GF-D8 (cell line): ENCODE measurements at regions not wholly inside any gene's neighbourhood (a gene's known extent, or its start where the extent isn't known, plus 50 kb on each side); places are given as distances from the start of the nearest gene placed in this dataset.

Source experiments
- DNase-seq: peaks from one replicate; lab custom pipeline; 2025; lab: John Stamatoyannopoulos, UW

DNA sequence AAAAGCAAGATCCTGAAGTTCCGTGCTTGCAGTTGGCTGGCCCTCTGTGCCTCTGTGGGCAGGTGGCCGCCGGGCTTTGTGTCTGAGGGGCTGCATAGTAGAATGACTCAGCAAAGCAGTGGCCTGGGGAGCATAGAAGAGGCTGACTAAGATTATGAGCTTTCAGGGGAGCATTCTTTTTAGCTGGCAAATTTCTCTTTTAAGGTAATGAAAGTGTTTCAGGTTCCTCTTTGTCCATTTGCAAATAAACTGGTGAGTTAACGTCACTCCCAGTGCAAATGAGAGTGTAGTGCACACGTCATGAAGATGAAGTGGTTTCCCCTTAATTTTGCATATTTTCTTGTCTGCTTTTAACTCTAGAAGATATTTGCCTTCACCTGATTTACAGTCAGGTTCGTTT, 98.6 kb downstream of the BCL2L11 start:
- no peak for DNase-seq

DNA sequence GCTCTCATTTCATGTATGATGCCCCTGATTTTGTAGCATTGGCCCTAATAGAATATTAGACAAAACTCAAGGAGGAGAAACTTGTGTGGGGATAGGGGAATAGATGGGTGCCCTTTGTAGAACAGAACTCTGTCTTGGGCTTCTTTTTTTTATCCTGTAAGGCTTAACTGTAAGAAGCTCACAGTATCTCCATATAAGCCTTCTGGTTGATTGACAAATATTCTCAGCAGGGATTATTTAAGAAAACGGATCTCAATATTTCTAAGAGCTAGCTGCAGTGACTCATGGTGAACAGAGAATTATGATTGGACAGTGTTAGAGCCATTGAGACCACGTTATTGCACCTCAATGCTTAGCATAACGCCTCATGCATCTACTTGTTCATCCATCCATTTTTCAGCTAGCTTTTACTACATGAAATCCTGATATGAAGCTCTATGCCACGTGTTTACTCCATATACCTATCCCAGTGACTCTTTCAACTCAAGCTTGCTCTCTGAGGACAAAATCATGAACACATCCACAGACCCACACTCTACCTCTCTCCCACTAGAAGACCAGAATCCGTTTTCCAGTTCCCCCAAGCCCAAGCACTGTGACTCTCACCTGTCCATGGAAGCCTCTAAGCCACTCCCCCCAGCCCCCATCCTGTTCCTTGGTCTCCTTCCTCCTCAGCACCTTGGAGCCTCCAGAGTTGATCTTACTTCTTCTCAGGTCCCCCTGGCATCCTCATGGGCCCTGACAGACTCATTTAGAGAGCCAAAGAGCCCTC, 99.2 kb downstream of the BCL2L11 start:
- DNase-seq = no peak

DNA sequence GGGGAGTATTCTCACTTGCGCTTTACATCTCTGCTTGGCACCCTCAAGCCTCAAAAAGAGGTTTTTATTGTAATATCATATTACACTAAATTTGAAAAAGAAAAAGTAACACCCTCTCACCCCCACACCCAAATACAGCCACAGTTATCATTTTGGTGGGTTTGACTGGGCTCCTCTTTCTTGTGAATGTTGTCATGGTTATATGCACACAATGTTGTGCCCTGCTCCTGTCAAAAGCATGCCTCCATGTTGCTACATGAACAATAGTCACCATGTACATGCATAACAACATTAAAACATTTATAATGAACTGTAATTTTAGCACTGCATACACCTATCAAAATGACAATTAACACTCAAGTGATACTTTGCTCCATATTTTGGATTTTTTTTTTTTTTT, 100.2 kb downstream of the BCL2L11 start:
- DNase-seq = no peak

DNA sequence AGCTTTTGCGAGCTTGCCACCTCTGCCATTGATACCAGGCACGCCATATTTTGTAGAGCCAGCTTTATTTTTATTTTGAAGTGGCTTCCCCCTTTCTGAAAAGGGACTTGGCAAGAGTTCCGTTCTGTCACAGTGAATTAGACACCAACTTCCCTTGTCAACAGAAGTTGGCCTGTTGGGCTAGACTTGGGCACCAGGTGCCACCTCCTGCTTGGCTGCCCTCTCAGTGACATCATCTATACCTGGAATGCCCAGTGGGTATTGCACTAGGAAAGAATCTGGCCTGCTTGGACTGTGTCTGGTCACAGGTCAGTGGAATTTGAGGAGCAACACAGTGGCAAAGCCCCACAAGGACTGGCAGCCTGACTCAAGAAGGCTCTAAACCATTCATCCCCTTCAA, 101.0 kb downstream of the BCL2L11 start:
- DNase-seq = no peak

DNA sequence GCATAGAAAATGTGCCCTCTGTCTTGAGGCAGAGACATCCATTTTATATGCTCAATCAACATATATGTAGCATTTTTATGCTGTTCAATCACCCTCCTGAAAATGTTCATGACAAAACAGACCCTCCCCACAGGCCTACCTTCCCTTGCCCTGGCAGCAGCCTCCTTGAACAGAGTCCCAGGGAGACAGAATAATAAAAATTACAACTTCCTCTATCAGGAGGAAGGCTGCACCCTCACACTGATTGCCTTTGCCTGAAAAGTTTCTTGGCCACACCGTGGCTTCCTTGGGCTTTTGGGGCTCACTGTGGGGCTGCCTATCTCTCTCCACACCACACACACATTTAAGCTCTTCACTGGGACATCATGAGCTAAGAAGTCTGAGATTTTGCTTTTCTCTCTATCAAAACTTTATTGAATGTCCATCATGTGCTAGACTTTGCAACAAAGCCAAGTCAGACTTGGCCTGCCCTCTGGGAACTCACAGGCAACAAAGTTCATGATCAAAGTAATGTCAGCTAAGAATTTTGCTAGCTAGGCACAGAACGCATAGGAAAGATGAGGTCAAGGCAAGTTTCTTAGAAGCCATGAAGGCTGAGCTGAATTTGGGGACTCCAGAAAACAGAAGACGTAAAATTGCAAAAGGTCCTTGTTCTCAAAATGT, 101.6 kb downstream of the BCL2L11 start:
- DNase-seq = no peak

DNA sequence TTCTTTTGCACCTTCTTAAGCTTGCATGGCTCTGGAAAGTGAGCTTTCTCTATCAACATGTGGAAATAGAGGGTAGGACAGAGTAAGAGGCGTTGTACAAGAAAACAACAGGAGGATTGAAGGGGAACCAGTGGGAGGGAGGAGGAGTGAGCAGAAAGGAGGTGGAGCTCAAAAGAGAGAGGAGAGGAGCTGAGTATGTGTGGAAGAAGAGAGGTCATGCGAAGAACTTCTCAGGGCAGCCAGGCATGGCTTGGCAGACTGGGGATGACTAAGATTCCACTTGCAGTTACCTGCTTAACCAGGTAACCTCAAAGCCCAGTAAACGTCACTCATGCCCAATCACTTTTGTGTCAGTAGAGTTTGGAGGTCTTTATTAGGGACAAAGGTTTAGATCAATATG, 105.1 kb downstream of the BCL2L11 start:
- DNase-seq = no peak

DNA sequence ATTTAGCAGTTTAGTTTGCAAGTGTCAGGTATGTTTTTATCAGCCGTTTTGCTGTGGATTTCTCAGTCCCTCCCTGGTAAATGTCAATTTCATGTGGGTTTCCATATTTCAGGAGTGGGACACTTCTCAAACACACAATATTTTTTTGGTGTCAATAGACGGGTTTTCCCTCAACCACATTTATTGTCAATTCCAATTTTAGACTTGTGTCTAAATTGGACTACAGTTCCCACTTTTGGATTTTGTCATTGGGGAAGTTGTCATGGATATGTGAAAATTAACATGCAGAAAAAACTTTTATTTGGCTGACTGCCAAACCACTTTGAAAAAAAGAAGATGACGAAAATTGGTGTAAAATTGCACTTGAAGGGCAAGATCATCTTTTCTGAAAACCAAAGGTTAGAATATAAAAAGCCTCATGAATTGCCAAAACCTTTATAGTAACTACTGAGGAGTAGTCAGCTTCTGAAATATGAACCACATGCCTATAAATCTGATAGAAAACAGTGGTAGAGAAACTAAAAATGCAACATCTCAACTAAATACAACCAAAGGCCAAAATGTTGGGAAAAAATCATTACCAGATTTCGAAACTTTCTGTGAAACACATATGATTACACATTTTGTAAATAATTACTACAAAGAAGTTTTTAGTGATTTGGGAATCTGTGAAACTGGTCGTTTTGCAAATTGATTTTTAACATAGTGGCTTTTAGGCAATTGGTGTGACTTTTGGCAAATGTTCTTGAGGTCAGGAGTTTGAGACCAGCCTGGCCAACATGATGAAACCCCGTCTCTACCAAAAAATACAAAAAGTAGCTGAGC, 106.4 kb downstream of the BCL2L11 start:
- no peak for DNase-seq

DNA sequence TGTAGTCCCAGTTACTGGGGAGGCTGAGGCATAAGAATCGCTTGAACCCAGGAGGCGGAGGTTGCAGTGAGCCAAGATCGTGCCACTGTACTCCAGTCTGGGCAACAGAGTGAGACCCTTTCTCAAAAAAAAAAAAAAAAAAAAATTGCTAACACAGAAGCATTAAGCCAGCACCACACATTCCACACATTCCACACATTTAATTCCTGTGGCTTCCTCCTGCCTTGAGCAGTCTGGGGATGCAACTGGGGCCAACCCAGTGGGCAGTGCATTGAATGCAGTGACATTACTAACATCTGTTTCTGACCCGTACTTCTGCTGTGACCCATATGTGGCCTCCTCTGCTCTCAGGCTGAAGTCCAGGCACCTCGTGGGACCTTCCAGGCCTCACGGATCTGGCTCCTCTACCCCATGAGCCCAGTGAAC, 107.0 kb downstream of the BCL2L11 start:
- no peak for DNase-seq

DNA sequence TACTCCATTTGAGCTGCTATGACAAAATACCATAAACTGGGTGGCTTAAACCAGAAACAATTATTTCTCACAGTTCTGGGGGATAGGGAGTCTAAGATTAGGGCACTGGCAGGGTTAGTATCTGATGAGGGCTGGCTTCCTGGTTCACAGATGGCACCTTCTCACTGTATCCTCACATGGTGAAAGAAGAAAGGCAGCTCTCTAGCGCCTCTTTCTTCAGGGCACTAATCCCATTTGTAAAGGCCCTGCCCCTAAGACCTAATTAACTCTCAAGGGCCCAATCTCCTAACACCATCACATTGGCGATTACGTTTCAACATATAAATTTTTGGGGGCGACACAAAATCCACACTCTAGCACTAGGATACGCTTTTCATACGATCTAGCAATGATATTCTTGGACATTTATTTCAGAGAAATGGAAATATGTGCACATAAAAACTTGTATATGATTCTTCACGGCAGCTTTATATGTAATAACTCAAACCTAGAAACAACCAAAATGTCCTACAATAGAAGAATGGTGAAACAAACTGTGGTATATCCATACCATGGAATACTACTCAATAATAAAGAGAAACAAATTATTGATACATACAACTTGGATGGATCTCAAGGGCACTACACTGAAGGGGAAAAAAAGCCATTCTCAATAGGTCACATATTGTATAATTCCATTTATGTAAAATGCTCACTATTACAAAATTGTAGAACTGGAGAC, 111.0 kb downstream of the BCL2L11 start:
- no peak for DNase-seq

DNA sequence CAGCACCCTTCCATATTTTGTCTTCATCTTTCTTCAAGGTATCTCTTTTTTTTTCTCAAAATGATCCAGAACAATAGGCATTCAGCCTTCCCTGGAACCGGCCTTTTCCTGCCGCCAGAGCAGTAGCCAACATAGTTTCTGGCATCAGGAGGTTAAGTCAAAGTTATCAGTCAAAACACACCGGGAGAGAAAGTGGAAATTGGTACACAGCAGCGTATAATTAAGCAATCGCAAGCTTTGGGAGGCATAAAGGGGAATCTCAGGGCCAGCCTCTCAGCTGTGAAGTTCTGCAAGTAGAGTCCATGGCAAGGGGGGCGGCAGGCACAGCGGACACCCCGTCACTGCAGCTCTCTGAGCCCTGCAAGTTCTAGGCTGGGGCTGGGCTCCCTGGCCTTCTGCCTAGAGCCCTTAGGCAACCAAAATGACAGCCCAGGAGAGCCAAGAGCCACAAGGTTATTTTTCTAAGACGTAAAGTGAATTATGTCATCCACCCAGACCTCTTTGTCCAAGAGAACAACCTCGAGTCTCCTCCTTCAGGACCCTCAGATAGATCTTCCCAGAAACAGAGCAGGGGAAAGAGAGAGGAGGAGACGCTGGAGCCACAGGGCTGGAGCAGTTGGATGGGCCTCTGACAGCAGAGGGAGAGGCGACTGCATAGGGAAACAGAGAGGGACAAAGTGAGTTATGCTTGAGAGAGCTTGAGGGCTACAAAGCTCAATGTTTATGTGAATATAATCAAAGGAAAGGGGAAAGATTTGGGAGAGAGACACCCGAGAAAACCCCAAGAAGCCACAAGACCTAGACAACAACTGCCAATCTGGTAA, 114.7 kb downstream of the BCL2L11 start:
- DNase-seq = no peak

DNA sequence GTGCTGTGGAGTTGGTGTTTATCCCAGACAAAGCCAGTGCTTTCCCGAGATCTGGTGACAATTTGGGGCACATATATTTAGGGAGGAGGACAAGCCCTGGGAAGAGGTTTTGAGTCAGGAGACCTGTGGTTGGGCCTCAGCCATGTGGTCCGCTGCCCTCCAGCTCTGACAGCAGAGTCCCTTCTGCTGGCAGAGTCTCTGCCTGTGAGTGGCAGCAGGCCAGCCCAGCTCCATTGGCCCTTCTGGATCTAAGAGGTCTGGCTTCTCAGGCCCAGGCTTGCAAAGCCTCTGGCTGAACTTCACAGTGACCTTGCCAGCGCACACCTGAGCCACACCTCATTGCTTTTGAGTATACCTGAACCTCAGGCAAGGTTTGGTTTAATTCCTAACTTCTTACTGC, 115.3 kb downstream of the BCL2L11 start:
- no peak for DNase-seq

DNA sequence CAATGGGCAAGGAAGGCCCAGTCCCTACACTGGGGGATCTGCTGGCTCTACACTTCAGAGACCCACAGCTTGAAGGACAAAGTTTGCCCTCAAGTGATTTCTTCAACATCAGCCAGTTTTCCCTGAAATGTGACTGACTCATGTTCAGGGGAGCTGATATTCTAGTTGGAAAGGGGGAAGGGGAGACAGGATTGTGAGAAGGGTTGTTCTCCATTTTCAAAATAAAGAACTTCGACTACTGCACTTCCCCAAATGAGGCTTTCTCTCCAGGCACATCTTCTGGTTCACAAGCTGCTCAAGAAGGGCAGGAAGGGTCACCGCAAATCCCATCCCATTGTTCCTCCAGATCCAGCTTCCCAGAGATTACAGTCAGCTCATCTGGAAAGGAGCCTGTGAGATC, 117.6 kb downstream of the BCL2L11 start:
- no peak for DNase-seq

DNA sequence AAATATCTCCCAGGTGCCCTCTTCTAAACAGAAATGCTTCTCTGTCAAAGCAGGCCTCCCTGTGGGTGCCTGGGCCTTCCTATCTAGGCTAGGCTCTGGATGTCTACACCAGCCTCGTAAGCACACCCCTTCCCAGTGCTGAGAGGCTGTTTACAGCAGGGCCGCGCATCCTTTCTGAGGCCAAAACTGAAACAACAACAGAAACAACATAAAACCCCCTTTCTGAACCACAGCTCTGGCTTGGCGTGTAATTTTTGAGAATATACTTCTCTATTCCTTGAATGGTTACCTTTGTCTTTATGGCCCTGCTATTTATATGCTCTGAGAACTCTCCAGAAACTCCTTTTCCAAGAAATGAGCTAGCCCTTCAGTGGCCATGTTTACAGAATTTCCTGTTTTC, 118.4 kb downstream of the BCL2L11 start:
- no peak for DNase-seq

DNA sequence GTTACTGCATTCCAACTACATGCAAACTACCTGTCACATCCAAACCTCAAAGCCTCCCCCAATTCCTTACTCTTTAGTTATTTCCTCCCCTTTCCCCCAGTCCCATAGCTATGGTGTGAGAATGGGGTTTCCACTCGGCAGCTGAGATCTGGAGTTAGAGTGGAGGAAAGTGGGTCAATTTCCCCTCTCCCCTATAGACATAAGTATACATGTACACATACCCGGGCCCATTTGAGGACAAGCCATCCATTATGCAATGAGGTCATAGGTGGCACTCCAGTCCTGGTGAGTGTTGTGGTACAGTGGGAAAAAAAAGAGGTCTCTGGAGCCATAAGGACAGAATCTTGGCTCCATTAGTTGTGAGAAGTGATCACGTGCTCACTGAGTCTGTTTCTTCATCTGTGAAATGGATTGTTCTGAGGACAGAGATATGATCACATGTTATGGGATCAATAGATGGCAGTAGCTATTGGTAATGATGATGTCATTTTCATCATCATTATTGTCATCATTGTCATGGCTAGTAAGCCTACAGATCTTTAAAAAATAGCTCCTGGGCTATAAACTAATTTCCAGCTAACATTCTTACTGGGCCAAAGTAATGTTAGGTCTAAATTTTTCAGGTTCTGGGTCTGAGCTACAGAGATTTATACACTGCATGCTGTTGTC, 119.0 kb downstream of the BCL2L11 start:
- DNase-seq = no peak

DNA sequence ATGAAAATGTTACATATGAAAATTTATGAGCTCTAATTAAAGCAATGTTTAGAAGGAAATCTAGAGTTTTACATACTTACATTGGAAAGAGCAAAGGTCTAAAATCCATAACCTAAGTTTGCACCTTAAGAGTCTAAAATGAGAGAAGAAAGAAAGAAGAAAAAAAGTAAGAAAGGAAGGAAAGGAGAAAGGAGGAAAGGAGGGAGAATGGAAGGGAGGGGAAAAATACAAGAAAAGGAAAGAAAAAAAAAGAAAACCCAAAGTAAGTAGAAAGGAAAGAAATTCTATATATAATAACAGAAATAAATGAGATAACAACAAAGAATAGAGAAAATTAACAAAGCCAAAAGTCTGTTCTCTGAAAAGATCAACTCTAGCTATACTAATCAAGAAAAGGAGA, 122.6 kb downstream of the BCL2L11 start:
- DNase-seq = no peak

DNA sequence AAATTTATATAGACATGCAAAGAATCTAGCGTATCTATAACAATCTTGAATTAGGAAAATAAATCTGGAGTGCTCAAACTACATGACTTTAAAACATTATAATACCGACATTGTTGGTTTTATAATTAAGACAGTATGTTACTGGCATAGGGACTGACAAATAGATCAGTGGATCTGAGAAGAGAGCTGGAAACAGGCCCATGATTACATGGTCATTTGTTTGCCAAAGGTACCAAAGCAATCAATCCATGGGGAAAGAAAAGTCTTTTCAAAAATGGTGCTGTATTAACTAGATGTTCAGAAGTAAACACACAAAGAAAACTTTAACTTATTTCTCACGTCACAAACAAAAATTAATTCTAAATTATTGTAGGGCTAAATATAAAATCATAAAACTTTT, 124.2 kb downstream of the BCL2L11 start:
- no peak for DNase-seq

DNA sequence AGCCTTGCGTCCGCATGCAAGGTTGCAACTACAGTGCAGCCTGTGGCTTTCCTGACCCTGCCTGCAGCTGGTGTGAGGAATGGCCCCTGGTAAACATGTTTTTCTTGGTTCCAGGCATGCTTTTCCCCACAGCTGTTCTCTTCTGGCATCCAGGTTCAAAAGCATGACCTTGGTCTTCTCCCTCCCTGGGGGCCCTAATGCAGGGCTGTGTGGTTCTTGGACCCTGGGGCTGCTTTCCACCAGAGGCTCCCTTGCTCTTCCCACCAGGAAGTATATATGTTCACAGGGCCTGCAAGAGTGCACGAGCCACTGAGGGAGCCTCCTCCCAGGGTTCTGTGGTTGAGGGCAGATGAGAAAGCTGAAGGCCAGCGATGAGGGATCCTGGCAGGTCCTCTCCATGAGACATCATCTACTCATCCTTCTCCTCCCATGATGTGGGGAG, 125.9 kb downstream of the BCL2L11 start:
- no peak for DNase-seq

DNA sequence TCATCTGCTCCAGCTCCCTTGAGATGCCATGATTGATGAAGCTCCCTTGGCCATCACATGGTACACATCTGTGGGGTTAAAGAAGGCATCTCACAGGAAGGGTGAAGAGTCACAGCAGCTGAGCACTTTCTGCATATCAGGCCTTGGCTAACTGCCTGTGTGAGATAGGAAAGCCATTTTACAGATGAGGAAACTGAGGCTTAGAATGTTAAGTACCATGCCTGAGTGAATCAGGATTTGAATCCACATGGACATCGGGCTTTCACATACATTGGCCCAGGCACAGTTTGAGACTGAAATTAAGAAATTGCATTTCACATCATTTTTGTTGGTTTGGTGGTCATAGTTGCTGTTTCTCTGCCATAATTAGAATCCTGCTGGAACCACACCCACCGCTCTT, 126.8 kb downstream of the BCL2L11 start:
- DNase-seq = no peak

DNA sequence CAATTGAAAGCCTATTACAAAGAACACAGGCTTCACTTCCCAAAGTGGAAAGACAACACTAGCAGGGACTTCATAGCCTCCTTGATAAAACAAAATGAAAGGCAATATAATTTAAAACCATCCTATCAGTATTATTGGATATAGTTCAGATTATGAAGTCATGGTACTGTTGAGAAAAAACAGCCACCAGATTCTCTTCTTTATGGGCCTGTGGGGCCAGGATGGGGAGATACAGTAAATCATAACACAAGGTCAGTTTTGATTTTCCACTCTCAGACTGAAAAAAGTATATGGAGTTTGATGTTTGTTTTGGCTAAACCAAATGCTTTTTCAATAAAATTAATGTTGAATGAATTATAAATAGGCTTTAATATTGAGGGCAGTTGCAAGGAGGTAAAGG, 129.1 kb downstream of the BCL2L11 start:
- DNase-seq = no peak

DNA sequence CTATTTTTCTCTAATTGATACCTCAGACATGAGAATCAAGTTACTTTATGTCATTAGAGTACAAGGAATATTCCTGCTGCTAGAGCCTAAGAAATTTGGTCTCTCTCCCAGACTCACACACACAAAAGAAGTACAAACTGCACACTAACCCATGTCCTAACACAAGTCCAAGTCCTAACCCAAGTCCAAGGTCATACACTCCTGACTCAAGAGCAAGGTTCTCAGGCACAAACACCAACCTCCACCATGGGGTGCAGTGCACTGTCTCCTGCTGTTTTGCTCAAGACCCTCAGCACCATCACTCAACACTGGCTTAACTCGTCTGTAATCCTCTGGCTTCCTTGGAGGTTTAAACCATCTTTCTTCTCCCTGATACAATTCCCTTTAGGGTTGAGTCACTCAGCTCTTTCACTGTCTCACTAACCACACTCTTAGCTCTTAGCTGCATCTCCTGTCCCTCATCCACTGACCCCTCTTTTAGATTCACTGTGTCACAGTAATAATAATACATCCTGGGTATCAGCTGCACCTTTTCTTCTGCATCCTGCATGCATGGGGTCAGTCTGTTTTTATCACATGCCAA, 129.8 kb downstream of the BCL2L11 start:
- no peak for DNase-seq
